ENCODE measurements at regions not wholly inside any gene's neighbourhood (a gene's known extent, or its start where the extent isn't known, plus 50 kb on each side); places are given as distances from the start of the nearest gene placed in this dataset.

DNA sequence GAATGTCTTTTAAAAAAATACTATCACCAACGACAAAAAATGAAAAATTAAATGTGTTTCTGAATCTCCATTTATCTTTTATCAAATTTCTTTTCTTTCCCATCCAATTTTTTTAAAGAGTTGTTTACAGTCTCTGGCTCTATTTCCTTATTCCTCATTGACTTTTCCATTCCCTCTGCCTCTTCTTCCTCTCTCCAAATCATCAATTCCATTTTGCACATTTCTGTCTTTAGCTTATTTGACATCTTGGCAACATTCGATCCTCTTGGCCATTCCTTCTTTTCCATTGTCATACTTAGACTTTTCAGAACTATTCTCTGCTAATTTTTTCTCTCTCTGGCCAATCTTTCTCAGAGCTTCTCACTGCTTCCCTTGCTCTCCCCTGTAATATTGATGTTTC is 497.6 kb downstream of the PLPP3 start:
- Histone ChIP-seq H3K4me1 (replicated peaks) (no peaks in the 10 kb centered on the region), H3K4me3 (no peak overlapping the region), H3K27me3 (replicated peaks; ENCODE audit: insufficient read depth) (no peaks in the 10 kb centered on the region), H3K9me3 (no peaks in the 10 kb centered on the region), H3K27ac (no peak overlapping the region), H3K36me3 (no peaks in the 10 kb centered on the region)
- TF ChIP-seq, protein P1, sequence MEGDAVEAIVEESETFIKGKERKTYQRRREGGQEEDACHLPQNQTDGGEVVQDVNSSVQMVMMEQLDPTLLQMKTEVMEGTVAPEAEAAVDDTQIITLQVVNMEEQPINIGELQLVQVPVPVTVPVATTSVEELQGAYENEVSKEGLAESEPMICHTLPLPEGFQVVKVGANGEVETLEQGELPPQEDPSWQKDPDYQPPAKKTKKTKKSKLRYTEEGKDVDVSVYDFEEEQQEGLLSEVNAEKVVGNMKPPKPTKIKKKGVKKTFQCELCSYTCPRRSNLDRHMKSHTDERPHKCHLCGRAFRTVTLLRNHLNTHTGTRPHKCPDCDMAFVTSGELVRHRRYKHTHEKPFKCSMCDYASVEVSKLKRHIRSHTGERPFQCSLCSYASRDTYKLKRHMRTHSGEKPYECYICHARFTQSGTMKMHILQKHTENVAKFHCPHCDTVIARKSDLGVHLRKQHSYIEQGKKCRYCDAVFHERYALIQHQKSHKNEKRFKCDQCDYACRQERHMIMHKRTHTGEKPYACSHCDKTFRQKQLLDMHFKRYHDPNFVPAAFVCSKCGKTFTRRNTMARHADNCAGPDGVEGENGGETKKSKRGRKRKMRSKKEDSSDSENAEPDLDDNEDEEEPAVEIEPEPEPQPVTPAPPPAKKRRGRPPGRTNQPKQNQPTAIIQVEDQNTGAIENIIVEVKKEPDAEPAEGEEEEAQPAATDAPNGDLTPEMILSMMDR (IDR thresholded peaks at IDR 0.05): no peak
- TF ChIP-seq POLR2A (IDR thresholded peaks at IDR 0.05) (no peak), POLR2AphosphoS5 (IDR thresholded peaks at IDR 0.05) (no peak)
- intact Hi-C loops (cut with DNase I): no loop called here
- 59% methylated on average over 2 of the region's 2 CpGs for WGBS
- DNase-seq (ENCODE audit: low spot score): no peak

- TF ChIP-seq, protein P1 (IDR thresholded peaks at IDR 0.05): no peak
- TF ChIP-seq POLR2AphosphoS5 (IDR thresholded peaks at IDR 0.05) (no peak), POLR2A (IDR thresholded peaks at IDR 0.05) (no peak)
- Histone ChIP-seq H3K36me3 (no peaks in the 10 kb centered on the region), H3K4me3 (no peak overlapping the region), H3K9me3 (no peaks in the 10 kb centered on the region), H3K27ac (no peak overlapping the region), H3K27me3 (replicated peaks; ENCODE audit: insufficient read depth) (no peaks in the 10 kb centered on the region), H3K4me1 (replicated peaks) (no peaks in the 10 kb centered on the region)
- DNase-seq (ENCODE audit: low spot score): no peak
- 67% methylated on average over 5 of the region's 5 CpGs for WGBS
- intact Hi-C loops (cut with DNase I): no loop called here
These were observed 498.2 kb downstream of the PLPP3 start for GRCh38 chr1:56081173-56081572.

DNA sequence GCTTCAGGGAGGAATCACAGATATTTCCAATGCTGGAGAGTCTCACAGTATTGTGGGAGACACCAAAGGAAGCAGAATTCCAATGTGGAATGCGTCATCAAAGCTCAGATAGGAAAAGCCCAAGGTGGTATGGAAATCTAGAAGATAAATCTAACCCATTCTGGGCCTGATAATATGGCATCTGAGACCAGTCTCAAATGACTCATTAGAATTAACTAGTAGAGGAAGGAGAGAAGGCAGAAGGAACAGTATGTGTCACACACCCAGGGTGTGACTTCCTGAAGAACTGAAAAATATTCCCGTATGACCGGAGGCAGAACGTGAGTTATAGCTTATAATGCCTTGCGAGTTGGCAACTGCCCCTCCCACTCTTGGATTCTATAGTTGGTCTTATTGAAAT is 499.2 kb downstream of the PLPP3 start:
- no peaks in the 10 kb centered on the region for H3K4me1 ChIP-seq (replicated peaks)
- H3K27ac ChIP-seq: no peak overlapping the region
- intact Hi-C loops (cut with DNase I): no loop called here

GRCh38 chr1:56079391-56079790 is 500.0 kb downstream of the PLPP3 start:
- H3K36me3 ChIP-seq: no peaks in the 10 kb centered on the region
- no peaks in the 10 kb centered on the region for H3K4me1 ChIP-seq (replicated peaks)
- WGBS: 89% methylated on average over 2 of the region's 2 CpGs
- no peak overlapping the region for H3K27ac ChIP-seq
- TF ChIP-seq POLR2A (IDR thresholded peaks at IDR 0.05) (no peak), POLR2AphosphoS5 (IDR thresholded peaks at IDR 0.05) (no peak)
- TF ChIP-seq, protein P1 (IDR thresholded peaks at IDR 0.05): no peak
- H3K4me3 ChIP-seq: no peak overlapping the region
- no peaks in the 10 kb centered on the region for H3K27me3 ChIP-seq (replicated peaks; ENCODE audit: insufficient read depth)
- H3K9me3 ChIP-seq: no peaks in the 10 kb centered on the region
- DNase-seq (ENCODE audit: low spot score): no peak
- intact Hi-C loops (cut with DNase I): loop anchor here (10.0 kb wide), 1 partner anchor 495 kb away; the partner anchor contains the start of gene PLPP3

More for the DNA sequence above, 499.2 kb downstream of the PLPP3 start:
- WGBS: 92% methylated on average over 5 of the region's 5 CpGs
- no peak for TF ChIP-seq POLR2AphosphoS5 (IDR thresholded peaks at IDR 0.05)
- TF ChIP-seq, protein P1 (IDR thresholded peaks at IDR 0.05): no peak
- TF ChIP-seq POLR2A (IDR thresholded peaks at IDR 0.05): no peak
- H3K9me3 ChIP-seq: no peaks in the 10 kb centered on the region
- no peaks in the 10 kb centered on the region for H3K36me3 ChIP-seq
- DNase-seq (ENCODE audit: low spot score): no peak
- no peak overlapping the region for H3K4me3 ChIP-seq
- H3K27me3 ChIP-seq (replicated peaks; ENCODE audit: insufficient read depth): no peaks in the 10 kb centered on the region

- H3K9me3 ChIP-seq: no peaks in the 10 kb centered on the region
- no peak overlapping the region for H3K27ac ChIP-seq
- no peaks in the 10 kb centered on the region for H3K4me1 ChIP-seq (replicated peaks)
- H3K27me3 ChIP-seq (replicated peaks; ENCODE audit: insufficient read depth): no peaks in the 10 kb centered on the region
- TF ChIP-seq, protein P1 (IDR thresholded peaks at IDR 0.05): no peak
- TF ChIP-seq POLR2A (IDR thresholded peaks at IDR 0.05) (no peak), POLR2AphosphoS5 (IDR thresholded peaks at IDR 0.05) (no peak)
- intact Hi-C loops (cut with DNase I): loop anchor here (10.0 kb wide), 1 partner anchor 498 kb away; the partner anchor contains the start of gene PLPP3
- no peak for DNase-seq (ENCODE audit: low spot score)
- no peaks in the 10 kb centered on the region for H3K36me3 ChIP-seq
- 75% methylated on average over 2 of the region's 2 CpGs for WGBS
- H3K4me3 ChIP-seq: no peak overlapping the region
These were observed 502.2 kb downstream of the PLPP3 start for GRCh38 chr1:56077206-56077605.

Measured in prostate gland (tissue), 2 donors.